SK-N-MC (cell line): ENCODE measurements at regions not wholly inside any gene's neighbourhood (a gene's known extent, or its start where the extent isn't known, plus 50 kb on each side); places are given as distances from the start of the nearest gene placed in this dataset.

Source experiments
- DNase-seq: peaks from one replicate; pipeline ENCODE4 v3.0.0-alpha.2; 2011; ENCODE audit warnings: low read depth, low spot score
- H3K27ac ChIP-seq: fragments of 200-600 bp; sonication (generic); 2 replicates; pipeline ENCODE4 v1.5.1; 2016; ENCODE audit warnings: mixed run types
- H3K36me3 ChIP-seq: fragments of 200-600 bp; sonication (generic); 2 replicates; pipeline ENCODE4 v1.6.1; 2017; ENCODE audit warnings: antibody characterized with exemption, low read length, mixed read lengths; ENCODE audit not compliant: insufficient read depth
- H3K4me3 ChIP-seq: fragments of 200-600 bp; sonication (generic); 2 replicates; pipeline ENCODE4 v1.5.1; 2016
- H3K9ac ChIP-seq: fragments of 200-600 bp; sonication (generic); 2 replicates; pipeline ENCODE4 v1.8.0; 2017; ENCODE audit warnings: mixed run types, mixed read lengths; ENCODE audit not compliant: insufficient read length
- H3K9me3 ChIP-seq: fragments of 200-600 bp; sonication (generic); 2 replicates; pipeline ENCODE4 v1.6.1; 2017; ENCODE audit warnings: low read depth, mild to moderate bottlenecking, antibody characterized with exemption, low read length, moderate library complexity, mixed read lengths
- EZH2 ChIP-seq: fragments of 200-600 bp; sonication (generic); IDR thresholded peaks from one replicate; pipeline ENCODE4 v1.6.1; 2017; ENCODE audit warnings: antibody characterized with exemption
- FOXP2 ChIP-seq: optimal IDR thresholded peaks from 2 replicates; pipeline ENCODE3; 2011; ENCODE audit warnings: mild to moderate bottlenecking, moderate library complexity; ENCODE audit not compliant: insufficient read depth; ENCODE audit errors: extremely low read length, control extremely low read depth
- POLR2AphosphoS5 ChIP-seq: IDR thresholded peaks from 2 replicates; pipeline ENCODE4 v1.6.1; 2012; ENCODE audit warnings: mild to moderate bottlenecking, low read depth, low read length, borderline replicate concordance

DNA sequence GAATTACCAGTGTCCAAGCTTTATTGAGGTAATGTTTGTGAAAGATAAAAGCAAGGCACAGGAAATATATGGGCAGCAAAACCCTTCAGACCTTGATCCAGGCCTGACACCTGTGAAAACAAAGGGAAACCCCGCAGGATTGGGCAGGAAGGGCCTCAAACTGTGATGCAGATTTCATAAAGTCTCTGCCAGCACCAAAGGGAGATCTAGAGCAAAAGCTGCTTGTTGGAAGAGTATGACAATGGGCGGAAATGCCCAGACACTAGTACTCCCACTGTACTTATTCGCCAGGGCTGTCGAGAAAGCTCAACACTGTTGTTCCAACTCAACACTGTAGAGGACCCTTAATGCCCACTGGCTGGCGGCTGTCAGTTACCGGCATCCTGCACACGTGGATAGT, 207.9 kb downstream of the CD47 start:
- TF ChIP-seq FOXP2, result no peak
- TF ChIP-seq POLR2AphosphoS5, result no peak
- no peak for TF ChIP-seq EZH2

DNA sequence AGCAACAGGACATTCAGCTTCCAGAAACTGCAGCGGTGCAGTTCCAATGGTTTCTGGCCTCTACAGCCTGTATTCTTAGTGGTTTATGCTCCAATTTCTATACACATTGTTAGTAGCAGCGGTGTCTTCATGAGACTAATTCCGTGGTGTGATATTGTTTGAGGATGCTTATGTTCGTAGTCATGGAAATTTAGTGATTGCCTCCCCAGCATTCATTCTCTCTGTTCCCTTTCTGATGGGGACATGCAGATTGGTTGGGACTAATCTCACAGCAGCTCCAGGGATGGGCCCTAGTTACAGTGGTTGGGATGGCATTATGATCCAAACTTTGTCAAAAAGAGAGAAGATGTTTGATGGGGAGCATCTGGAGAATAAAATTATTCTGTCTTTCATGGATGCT, 208.6 kb downstream of the CD47 start:
- no peak overlapping the region for H3K9ac ChIP-seq
- no peak overlapping the region for H3K4me3 ChIP-seq
- H3K36me3 ChIP-seq, result no peaks in the 10 kb centered on the region
- no peaks in the 10 kb centered on the region for H3K9me3 ChIP-seq
- TF ChIP-seq POLR2AphosphoS5, result no peak
- no peak for TF ChIP-seq EZH2
- no peak for TF ChIP-seq FOXP2
- H3K27ac ChIP-seq, result no peak overlapping the region
- no peak for DNase-seq

More for the DNA sequence above, 207.9 kb downstream of the CD47 start:
- H3K9me3 ChIP-seq, result no peaks in the 10 kb centered on the region
- DNase-seq, result no peak
- H3K4me3 ChIP-seq, result no peak overlapping the region
- no peak overlapping the region for H3K9ac ChIP-seq
- no peak overlapping the region for H3K27ac ChIP-seq
- no peaks in the 10 kb centered on the region for H3K36me3 ChIP-seq

DNA sequence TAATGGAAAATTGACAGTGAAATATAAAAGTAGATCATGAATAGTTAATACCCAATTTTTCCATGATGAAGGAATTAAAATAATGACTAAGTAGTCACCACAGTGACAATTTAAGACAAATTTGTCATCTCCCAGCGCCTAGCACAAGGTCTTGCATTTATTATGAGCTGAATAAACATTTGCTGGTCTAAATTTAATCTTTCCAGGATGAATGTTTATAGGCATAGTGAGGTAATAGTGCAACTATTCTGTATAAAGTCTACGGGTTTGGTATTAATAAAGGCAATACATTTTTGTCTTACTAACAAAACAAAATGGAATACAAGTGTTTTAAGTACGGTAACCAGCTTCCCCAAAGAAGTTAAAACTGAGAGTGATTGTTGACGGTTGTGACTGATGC, 209.3 kb downstream of the CD47 start:
- Histone ChIP-seq H3K9me3 (no peaks in the 10 kb centered on the region), H3K9ac (no peak overlapping the region), H3K4me3 (no peak overlapping the region), H3K36me3 (no peaks in the 10 kb centered on the region), H3K27ac (no peak overlapping the region)
- no peak for DNase-seq
- TF ChIP-seq FOXP2 (no peak), POLR2AphosphoS5 (no peak), EZH2 (no peak)

DNA sequence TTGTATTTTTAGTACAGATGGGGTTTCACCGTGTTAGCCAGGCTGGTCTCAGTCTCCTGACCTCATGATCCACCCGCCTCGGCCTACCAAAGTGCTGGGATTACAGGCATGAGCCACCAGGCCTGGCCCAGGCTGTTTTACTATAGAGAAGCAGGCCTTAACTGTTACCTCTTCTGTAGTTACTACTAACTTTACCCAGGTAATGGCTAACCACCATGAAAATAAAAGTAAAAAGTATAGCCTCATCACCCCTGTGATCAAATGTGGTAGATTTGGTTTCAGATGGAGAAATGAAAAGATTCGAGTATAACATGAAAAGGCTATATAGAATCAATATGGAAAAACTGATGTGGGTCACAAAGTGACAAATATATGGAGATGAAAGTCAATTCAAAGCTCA, 210.1 kb downstream of the CD47 start:
- no peak overlapping the region for H3K9ac ChIP-seq
- H3K36me3 ChIP-seq, result no peaks in the 10 kb centered on the region
- DNase-seq, result no peak
- H3K27ac ChIP-seq, result no peak overlapping the region
- H3K4me3 ChIP-seq, result no peak overlapping the region
- H3K9me3 ChIP-seq, result no peaks in the 10 kb centered on the region
- no peak for TF ChIP-seq FOXP2
- no peak for TF ChIP-seq POLR2AphosphoS5
- TF ChIP-seq EZH2, result no peak

DNA sequence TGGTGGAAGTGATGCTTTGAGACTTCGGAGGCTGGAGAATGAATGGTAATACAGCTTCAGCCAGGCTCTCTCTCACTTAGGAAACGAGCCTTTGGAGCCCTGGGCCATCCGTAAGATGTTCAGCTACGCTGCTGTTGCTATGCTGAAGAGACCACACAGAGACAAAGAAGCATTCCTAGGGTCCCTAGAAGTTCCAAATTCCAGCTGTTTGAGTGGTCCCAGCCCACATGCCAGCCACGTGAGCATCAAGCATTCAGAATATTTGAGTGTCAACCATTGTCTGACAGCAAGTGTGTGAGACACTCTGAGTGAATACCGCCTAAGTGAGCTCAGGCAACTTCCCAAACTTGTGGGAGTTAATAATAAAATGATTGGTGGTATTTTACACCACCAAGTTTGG, 212.9 kb downstream of the CD47 start:
- Histone ChIP-seq H3K9me3 (no peaks in the 10 kb centered on the region), H3K36me3 (no peaks in the 10 kb centered on the region), H3K4me3 (no peak overlapping the region), H3K9ac (no peak overlapping the region), H3K27ac (no peak overlapping the region)
- TF ChIP-seq POLR2AphosphoS5 (no peak), EZH2 (no peak), FOXP2 (no peak)
- no peak for DNase-seq

DNA sequence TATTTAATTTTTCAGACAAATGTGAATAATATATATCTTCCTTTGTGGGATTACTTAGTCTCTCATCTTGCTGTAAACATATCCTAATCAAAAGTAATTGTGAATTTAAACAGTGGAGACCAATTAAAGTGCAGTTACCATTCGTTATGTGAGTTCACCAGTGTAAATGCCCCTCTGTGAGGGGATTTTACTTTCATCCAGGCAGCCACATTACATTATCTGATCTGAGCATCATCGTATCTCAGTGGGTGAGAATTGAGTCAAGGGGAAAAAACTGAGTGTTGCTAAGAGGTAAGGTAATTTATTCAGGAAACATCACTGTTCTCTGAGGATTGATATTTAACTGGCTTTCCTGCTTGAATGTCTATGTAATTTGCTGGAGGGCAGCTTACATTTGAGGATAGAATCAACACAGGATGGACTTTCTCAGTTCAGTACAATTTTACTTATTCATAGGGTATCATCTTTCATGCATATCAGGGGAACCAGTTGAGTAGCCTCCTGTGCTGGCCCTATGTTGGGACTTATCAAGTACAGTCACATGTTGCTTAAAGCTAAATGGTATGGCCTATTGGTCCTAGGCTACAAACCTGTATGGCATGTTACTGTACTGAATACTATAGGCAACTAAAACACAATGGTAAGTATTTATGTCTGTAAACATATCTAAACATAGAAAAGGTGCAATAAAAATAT, 219.7 kb downstream of the CD47 start:
- H3K9ac ChIP-seq, result no peak overlapping the region
- TF ChIP-seq EZH2 (no peak), FOXP2 (no peak), POLR2AphosphoS5 (no peak)
- no peak overlapping the region for H3K4me3 ChIP-seq
- no peaks in the 10 kb centered on the region for H3K9me3 ChIP-seq
- H3K36me3 ChIP-seq, result no peaks in the 10 kb centered on the region
- H3K27ac ChIP-seq, result no peak overlapping the region
- no peak for DNase-seq

DNA sequence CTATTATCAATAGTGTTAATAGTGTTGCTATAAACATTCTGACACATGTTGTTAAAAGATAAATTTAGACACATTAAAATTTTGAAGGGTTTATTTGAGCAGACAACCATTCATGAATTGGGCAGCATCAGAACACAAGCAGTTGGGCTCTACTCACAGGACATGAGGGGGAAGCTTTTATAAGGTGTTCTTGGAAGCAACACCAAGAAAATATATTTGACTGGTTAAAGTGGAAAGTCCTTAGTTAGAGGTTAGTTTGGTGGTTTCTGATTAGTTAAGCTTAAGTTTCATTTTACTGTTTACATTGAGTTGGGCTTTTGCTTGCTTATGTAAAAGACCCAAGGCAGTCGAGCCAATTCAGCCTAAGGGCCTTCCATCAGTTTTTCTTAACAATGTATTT, 220.7 kb downstream of the CD47 start:
- H3K27ac ChIP-seq, result no peak overlapping the region
- TF ChIP-seq FOXP2 (no peak), POLR2AphosphoS5 (no peak), EZH2 (no peak)

DNA sequence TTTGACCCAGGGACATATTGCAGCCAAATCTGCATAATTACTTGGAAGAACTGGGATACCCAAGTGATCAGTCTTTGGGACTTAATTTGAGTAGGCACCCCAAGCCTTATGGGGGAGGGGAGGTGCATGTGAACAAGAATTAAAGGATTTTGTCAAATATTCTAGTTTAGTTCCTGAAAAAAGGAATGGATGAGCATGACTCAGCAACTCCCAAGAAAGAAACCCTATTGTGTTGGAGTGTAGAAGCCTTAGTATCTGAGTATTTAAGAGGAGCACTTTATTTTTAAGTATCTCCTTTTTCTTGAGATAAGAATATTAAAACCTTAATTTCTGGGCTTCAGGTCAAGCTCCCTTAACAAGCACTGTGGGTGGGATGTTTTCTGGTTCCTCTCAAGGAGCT, 222.4 kb downstream of the CD47 start:
- Histone ChIP-seq H3K9me3 (no peaks in the 10 kb centered on the region), H3K9ac (no peak overlapping the region), H3K36me3 (no peaks in the 10 kb centered on the region), H3K27ac (no peak overlapping the region), H3K4me3 (no peak overlapping the region)
- DNase-seq, result no peak
- TF ChIP-seq FOXP2 (no peak), EZH2 (no peak)

More for the DNA sequence above, 220.7 kb downstream of the CD47 start:
- no peak overlapping the region for H3K4me3 ChIP-seq
- no peak for DNase-seq
- H3K36me3 ChIP-seq, result no peaks in the 10 kb centered on the region
- H3K9ac ChIP-seq, result no peak overlapping the region
- no peaks in the 10 kb centered on the region for H3K9me3 ChIP-seq

DNA sequence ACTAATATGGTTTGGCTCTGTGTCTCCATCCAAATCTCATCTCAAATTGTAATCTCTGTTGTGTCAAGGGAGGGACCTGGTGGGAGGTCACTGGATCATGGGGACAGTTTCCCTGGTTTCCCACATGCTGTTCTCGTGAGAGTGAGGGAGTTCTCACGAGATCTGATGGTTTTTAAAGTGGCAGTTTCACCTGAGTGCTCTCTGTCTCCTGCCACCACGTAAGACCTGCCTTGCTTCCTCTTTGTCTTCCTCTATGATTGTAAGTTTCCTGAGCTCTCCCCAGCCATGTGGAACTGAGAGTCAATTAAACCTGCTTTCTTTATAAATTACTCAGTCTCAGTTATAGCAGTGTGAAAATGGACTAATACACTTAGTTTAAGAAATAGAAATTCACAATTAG, 228.9 kb downstream of the CD47 start:
- no peaks in the 10 kb centered on the region for H3K36me3 ChIP-seq

DNA sequence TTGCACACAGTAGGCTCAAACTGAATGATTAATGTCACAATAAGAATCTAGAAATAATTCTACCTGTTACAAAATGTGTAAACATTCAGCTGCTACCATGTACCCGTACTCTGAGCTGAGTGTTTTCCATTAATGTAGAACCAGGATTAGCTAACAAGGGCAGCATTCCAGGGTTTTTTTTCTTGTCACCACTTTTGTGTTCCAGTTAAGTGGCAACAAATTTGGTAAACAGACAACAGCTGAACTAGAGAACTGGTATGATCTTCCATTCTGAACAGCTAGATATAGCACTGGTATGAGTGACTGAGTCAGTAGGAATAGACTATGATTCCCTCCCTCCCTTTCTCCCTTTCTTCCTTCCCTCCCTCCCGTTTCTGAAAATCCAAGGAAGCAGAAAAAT, 229.4 kb downstream of the CD47 start:
- no peak overlapping the region for H3K4me3 ChIP-seq
- no peak overlapping the region for H3K9ac ChIP-seq
- H3K36me3 ChIP-seq, result no peaks in the 10 kb centered on the region
- TF ChIP-seq POLR2AphosphoS5, result no peak
- TF ChIP-seq EZH2, result no peak
- no peak for TF ChIP-seq FOXP2
- no peaks in the 10 kb centered on the region for H3K9me3 ChIP-seq
- H3K27ac ChIP-seq, result no peak overlapping the region
- no peak for DNase-seq

More for the DNA sequence above, 228.9 kb downstream of the CD47 start:
- DNase-seq, result no peak
- TF ChIP-seq FOXP2 (no peak), EZH2 (no peak), POLR2AphosphoS5 (no peak)
- no peak overlapping the region for H3K27ac ChIP-seq
- no peak overlapping the region for H3K9ac ChIP-seq
- no peaks in the 10 kb centered on the region for H3K9me3 ChIP-seq
- no peak overlapping the region for H3K4me3 ChIP-seq
